Smooth muscle cell (in vitro differentiated cells): ENCODE measurements at regions not wholly inside any gene's neighbourhood (a gene's known extent, or its start where the extent isn't known, plus 50 kb on each side); places are given as distances from the start of the nearest gene placed in this dataset.

Experiments used
- DNase-seq: peaks from one replicate; lab custom pipeline; 2025; ENCODE audit not compliant: unreplicated experiment; lab: John Stamatoyannopoulos, UW
- H2AFZ ChIP-seq: fragments of 200-600 bp; sonication (generic); 2 replicates; pipeline ENCODE4 v1.6.0; 2016; ENCODE audit warnings: antibody characterized with exemption, low read depth, mild to moderate bottlenecking
- H3F3A ChIP-seq: fragments of 200-600 bp; sonication (generic); 2 replicates; pipeline ENCODE4 v1.6.0; 2017; ENCODE audit warnings: antibody characterized with exemption, low read depth
- H3K27ac ChIP-seq: fragments of 200-600 bp; sonication (generic); 2 replicates; pipeline ENCODE4 v1.5.1; 2016; ENCODE audit warnings: low read depth, mild to moderate bottlenecking
- H3K27me3 ChIP-seq: fragments of 200-600 bp; sonication (generic); 2 replicates; pipeline ENCODE4 v1.6.1; 2016; ENCODE audit warnings: low read depth, mild to moderate bottlenecking
- H3K36me3 ChIP-seq: fragments of 200-600 bp; sonication (generic); 2 replicates; pipeline ENCODE4 v1.5.1; 2016; ENCODE audit warnings: low read depth
- H3K4me1 ChIP-seq: fragments of 200-600 bp; sonication (generic); 2 replicates; pipeline ENCODE4 v1.5.1; 2016; ENCODE audit warnings: low read depth
- H3K4me2 ChIP-seq: fragments of 200-600 bp; sonication (generic); 2 replicates; pipeline ENCODE4 v1.6.0; 2016; ENCODE audit warnings: mild to moderate bottlenecking
- H3K4me3 ChIP-seq: fragments of 200-600 bp; sonication (generic); 2 replicates; pipeline ENCODE4 v1.5.1; 2016; ENCODE audit warnings: mild to moderate bottlenecking
- H3K79me2 ChIP-seq: fragments of 200-600 bp; sonication (generic); 2 replicates; pipeline ENCODE4 v1.6.0; 2016; ENCODE audit warnings: low read depth, mild to moderate bottlenecking
- H3K9ac ChIP-seq: fragments of 200-600 bp; sonication (generic); 2 replicates; pipeline ENCODE4 v1.6.0; 2016; ENCODE audit warnings: low read depth
- H3K9me3 ChIP-seq: fragments of 200-600 bp; sonication (generic); replicated peaks from 2 replicates; pipeline ENCODE4 v1.5.1; 2016; ENCODE audit warnings: low read depth
- H4K20me1 ChIP-seq: fragments of 200-600 bp; sonication (generic); 2 replicates; pipeline ENCODE4 v1.6.0; 2016; ENCODE audit warnings: low read depth
- WGBS: methylation state at CpG from one replicate; pipeline ENCODE4 v1.1.7; 2016; ENCODE audit warnings: low lambda C conversion rate; 5-methylcytosine and 5-hydroxymethylcytosine counted together
- TF ChIP-seq, protein P1 (sequence below): fragments of 200-600 bp; sonication (generic); IDR thresholded peaks from 2 replicates; pipeline ENCODE4 v1.5.1; 2017; ENCODE audit warnings: borderline replicate concordance, mild to moderate bottlenecking, antibody characterized with exemption; ENCODE audit not compliant: insufficient read depth, poor library complexity, severe bottlenecking

DNA sequence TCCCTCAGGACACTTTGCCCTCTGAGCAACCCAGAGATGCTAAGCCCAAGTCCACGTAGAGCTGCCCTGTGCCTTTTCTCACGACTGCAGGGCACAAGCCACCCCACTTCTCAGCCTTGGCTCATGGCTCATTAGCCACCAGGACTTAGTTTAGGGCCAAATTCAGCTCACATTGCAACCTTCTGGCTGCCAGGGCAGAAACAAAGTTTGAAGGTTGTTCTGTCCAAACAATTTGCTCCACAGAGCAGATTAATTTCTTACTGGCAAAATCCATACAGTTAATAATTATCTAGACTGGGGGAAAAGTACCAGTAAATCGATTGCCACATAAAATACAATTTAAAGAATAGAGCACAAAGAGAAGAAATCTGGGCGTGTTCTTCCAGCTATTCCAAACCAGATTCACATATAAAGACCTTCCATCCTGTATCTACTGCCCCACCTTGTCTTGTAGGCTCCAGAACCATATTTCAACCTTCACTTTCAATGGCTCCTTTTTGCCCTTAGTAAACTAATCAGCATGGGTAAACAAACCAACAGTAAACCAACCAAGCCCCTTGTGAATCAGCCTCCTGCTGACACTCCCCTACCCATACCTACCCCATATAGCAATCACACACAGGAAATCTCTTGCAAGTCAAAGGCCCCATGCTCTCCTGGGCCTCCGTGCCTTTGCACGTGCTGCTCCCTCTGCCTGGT lies 101.9 kb downstream of the QRSL1 start:
- Histone ChIP-seq H3K27me3 (no peaks in the 10 kb centered on the region), H3K9me3 (no peaks in the 10 kb centered on the region), H3K4me1 (no peaks in the 10 kb centered on the region), H3K4me2 (no peak overlapping the region), H3K79me2 (no peaks in the 10 kb centered on the region), H3K27ac (no peak overlapping the region), H4K20me1 (no peaks in the 10 kb centered on the region), H3F3A (no peaks in the 10 kb centered on the region), H3K4me3 (no peak overlapping the region), H3K36me3 (no peaks in the 10 kb centered on the region), H2AFZ (no peak overlapping the region), H3K9ac (no peak overlapping the region)
- TF ChIP-seq, protein P1, sequence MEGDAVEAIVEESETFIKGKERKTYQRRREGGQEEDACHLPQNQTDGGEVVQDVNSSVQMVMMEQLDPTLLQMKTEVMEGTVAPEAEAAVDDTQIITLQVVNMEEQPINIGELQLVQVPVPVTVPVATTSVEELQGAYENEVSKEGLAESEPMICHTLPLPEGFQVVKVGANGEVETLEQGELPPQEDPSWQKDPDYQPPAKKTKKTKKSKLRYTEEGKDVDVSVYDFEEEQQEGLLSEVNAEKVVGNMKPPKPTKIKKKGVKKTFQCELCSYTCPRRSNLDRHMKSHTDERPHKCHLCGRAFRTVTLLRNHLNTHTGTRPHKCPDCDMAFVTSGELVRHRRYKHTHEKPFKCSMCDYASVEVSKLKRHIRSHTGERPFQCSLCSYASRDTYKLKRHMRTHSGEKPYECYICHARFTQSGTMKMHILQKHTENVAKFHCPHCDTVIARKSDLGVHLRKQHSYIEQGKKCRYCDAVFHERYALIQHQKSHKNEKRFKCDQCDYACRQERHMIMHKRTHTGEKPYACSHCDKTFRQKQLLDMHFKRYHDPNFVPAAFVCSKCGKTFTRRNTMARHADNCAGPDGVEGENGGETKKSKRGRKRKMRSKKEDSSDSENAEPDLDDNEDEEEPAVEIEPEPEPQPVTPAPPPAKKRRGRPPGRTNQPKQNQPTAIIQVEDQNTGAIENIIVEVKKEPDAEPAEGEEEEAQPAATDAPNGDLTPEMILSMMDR: no peak
- no peak for DNase-seq
- 94% methylated on average over 6 of the region's 6 CpGs for WGBS

DNA sequence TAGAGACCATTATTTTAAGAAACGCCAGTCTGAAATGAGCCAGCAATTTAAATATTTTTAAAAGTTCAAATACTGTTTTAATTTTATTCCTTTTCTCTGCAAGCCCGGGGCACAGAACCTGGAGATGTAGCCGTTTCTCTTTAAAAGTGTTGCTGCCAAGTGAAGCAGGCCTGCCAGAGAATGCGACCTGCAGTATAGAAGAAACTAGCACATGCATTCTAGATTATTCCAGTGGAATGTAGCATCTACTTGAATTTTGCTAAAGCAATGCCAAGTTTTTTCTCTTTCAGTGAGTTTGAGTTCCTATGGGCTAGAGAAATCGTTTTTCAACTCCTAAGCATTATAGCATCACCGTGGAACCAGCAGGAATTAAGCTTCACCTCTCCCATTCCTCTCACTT lies 101.3 kb downstream of the QRSL1 start:
- no peak overlapping the region for H2AFZ ChIP-seq
- no peaks in the 10 kb centered on the region for H3K27me3 ChIP-seq
- no peak overlapping the region for H3K4me3 ChIP-seq
- no peaks in the 10 kb centered on the region for H3K4me1 ChIP-seq
- no peaks in the 10 kb centered on the region for H3K36me3 ChIP-seq
- no peaks in the 10 kb centered on the region for H4K20me1 ChIP-seq
- no peaks in the 10 kb centered on the region for H3F3A ChIP-seq
- no peak overlapping the region for H3K9ac ChIP-seq
- 94% methylated on average over 6 of the region's 6 CpGs for WGBS
- H3K27ac ChIP-seq: no peak overlapping the region
- no peak overlapping the region for H3K4me2 ChIP-seq
- H3K9me3 ChIP-seq: no peaks in the 10 kb centered on the region
- no peak for DNase-seq
- H3K79me2 ChIP-seq: no peaks in the 10 kb centered on the region
- TF ChIP-seq, protein P1: no peak

DNA sequence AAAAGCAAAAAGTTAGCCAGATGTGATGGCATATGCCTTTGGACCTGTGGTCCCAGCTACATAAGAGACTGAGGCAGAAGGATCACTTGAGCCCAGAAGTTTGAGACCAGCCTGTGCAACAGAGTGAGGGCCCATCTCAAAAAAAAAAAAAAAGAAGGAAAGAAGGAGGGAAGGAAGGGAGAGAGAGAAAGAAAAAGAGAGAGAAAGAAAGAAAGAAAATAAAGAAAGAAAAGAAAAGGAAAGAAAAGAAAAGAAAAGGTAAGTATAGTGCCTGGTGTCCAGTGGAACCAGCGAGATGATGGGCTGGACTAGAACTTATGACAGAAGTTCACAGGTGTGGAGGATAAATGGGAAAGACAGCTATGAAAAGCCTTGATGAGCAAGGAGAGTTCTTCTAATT lies 100.9 kb downstream of the QRSL1 start:
- Histone ChIP-seq H3K27me3 (no peaks in the 10 kb centered on the region), H3K36me3 (no peaks in the 10 kb centered on the region), H4K20me1 (no peaks in the 10 kb centered on the region), H3K9ac (no peak overlapping the region), H3K79me2 (no peaks in the 10 kb centered on the region), H3K4me2 (no peak overlapping the region), H3F3A (no peaks in the 10 kb centered on the region), H3K27ac (no peak overlapping the region), H3K9me3 (no peaks in the 10 kb centered on the region), H2AFZ (no peak overlapping the region), H3K4me3 (no peak overlapping the region), H3K4me1 (no peaks in the 10 kb centered on the region)
- DNase-seq: no peak
- WGBS: 95% methylated on average over 1 of the region's 1 CpG
- TF ChIP-seq, protein P1: no peak

DNA sequence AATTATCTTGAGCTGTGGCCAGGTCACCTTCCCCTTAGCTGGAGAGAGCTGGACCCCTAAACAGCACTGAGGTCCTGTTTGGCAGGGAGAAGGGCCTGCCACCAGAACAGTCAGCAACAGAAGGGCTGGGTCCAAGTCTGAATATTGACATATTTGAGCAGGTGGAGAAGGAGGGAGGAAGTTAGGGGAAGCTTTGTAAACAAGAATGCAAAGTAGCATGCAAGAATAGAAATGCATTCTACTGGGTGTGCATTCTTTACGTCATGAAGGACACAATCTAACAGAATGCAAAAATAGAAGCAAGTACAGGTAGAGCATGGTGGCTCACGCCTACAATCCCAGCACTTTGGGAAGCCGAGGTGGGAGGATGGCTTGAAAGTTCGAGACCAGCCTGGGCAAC lies 100.5 kb downstream of the QRSL1 start:
- 84% methylated on average over 4 of the region's 4 CpGs for WGBS

More for the DNA sequence above, 100.5 kb downstream of the QRSL1 start:
- no peak overlapping the region for H3K27ac ChIP-seq
- H3K4me3 ChIP-seq: no peak overlapping the region
- no peak overlapping the region for H3K4me2 ChIP-seq
- H4K20me1 ChIP-seq: no peaks in the 10 kb centered on the region
- no peak overlapping the region for H3K9ac ChIP-seq
- no peak for DNase-seq
- H3K36me3 ChIP-seq: no peaks in the 10 kb centered on the region
- no peaks in the 10 kb centered on the region for H3K9me3 ChIP-seq
- TF ChIP-seq, protein P1: no peak
- H3K79me2 ChIP-seq: no peaks in the 10 kb centered on the region
- no peaks in the 10 kb centered on the region for H3F3A ChIP-seq
- H3K27me3 ChIP-seq: no peaks in the 10 kb centered on the region
- no peak overlapping the region for H2AFZ ChIP-seq
- no peaks in the 10 kb centered on the region for H3K4me1 ChIP-seq
